ENCODE measurements at regions not wholly inside any gene's neighbourhood (a gene's known extent, or its start where the extent isn't known, plus 50 kb on each side); places are given as distances from the start of the nearest gene placed in this dataset.

GRCh38 chr3:102586485-102586884 is 151.7 kb downstream of the ZPLD1 start:
- ChIA-PET CTCF (no interaction called here), POLR2A (ENCODE audit: low non-redundant PET) (no interaction called here)
- no peak overlapping the region for H3K27ac ChIP-seq
- TF ChIP-seq, protein P1, sequence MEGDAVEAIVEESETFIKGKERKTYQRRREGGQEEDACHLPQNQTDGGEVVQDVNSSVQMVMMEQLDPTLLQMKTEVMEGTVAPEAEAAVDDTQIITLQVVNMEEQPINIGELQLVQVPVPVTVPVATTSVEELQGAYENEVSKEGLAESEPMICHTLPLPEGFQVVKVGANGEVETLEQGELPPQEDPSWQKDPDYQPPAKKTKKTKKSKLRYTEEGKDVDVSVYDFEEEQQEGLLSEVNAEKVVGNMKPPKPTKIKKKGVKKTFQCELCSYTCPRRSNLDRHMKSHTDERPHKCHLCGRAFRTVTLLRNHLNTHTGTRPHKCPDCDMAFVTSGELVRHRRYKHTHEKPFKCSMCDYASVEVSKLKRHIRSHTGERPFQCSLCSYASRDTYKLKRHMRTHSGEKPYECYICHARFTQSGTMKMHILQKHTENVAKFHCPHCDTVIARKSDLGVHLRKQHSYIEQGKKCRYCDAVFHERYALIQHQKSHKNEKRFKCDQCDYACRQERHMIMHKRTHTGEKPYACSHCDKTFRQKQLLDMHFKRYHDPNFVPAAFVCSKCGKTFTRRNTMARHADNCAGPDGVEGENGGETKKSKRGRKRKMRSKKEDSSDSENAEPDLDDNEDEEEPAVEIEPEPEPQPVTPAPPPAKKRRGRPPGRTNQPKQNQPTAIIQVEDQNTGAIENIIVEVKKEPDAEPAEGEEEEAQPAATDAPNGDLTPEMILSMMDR (conservative IDR thresholded peaks at IDR 0.05; ENCODE audit: low read depth) = no peak
- no peak for DNase-seq (ENCODE audit: low spot score)

GRCh38 chr3:102593812-102594602 is 159.2 kb downstream of the ZPLD1 start:
- DNase-seq (ENCODE audit: low spot score) = no peak
- H3K27ac ChIP-seq = no peak overlapping the region
- ChIA-PET POLR2A (ENCODE audit: low non-redundant PET) (no interaction called here), CTCF (interaction anchor here (0.7 kb wide), 1 partner anchor 41 kb away, joined by 3 read pairs; no protein-coding TSS in a partner anchor)
- TF ChIP-seq, protein P1 (conservative IDR thresholded peaks at IDR 0.05; ENCODE audit: low read depth) = no peak

DNA sequence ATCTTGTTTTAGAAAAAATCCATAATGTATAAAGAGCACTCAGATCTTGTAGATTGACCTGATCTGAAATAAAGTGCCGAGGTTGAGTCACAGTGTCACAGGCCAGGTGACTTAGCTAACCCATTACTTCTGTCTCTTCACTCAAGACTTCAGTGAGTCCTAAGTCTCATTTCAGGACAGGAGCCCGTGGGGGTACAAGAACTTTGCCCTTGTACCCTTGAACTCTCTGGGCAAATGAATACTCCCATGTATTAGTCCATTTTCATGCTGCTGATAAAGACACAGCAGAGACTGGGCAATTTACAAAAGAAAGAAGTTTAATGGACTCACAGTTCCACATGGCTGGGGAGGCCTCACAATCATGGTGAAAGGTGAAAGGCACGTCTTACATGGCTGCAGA is 160.2 kb downstream of the ZPLD1 start:
- POLR2A ChIA-PET (ENCODE audit: low non-redundant PET) = no interaction called here
- no peak for DNase-seq (ENCODE audit: low spot score)

DNA sequence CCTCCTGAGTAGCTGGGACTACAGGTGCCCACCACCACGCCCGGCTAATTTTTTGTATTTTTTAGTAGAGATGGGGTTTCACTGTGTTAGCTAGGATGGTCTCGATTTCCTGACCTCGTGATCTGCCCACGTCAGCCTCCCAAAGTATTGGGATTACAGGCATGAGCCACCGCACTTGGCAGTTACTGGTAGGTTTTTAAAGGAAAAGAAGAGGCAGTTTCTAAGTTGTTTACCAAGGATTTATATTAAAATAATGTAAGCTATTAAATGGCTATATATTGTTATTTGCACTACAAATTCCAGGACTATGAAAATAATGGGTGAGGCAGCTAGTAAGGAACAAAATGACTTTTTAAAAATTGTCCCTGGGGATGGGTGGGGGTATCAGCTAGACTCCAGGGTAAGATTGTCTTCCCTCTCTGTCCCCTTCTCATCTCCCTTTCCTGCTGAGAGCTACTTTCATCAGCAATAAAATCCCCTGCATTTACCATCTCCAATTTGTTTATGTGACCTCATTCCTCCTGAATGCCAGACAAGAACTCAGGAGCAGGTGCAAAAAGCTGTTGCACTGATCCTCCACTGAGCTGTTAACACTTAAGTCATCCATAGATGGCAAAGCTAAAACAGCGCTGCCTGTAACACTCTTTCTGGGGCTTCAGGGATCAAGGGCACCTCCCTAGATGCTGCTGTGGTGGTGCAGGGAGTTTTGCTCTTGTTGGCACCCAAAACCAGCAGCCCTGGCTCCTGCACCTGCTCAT is 165.2 kb downstream of the ZPLD1 start:
- no peak for DNase-seq (ENCODE audit: low spot score)
- CTCF ChIA-PET = no interaction called here
- no peak overlapping the region for H3K27ac ChIP-seq
- POLR2A ChIA-PET (ENCODE audit: low non-redundant PET) = no interaction called here
- TF ChIP-seq, protein P1 (conservative IDR thresholded peaks at IDR 0.05; ENCODE audit: low read depth) = no peak

More for the DNA sequence above, 160.2 kb downstream of the ZPLD1 start:
- no peak overlapping the region for H3K27ac ChIP-seq
- CTCF ChIA-PET = no interaction called here
- TF ChIP-seq, protein P1 (conservative IDR thresholded peaks at IDR 0.05; ENCODE audit: low read depth) = no peak

GRCh38 chr3:102605153-102605552 is 170.3 kb downstream of the ZPLD1 start:
- no peak for DNase-seq (ENCODE audit: low spot score)
- CTCF ChIA-PET = no interaction called here
- POLR2A ChIA-PET (ENCODE audit: low non-redundant PET) = no interaction called here
- TF ChIP-seq, protein P1 (conservative IDR thresholded peaks at IDR 0.05; ENCODE audit: low read depth) = no peak
- no peak overlapping the region for H3K27ac ChIP-seq

DNA sequence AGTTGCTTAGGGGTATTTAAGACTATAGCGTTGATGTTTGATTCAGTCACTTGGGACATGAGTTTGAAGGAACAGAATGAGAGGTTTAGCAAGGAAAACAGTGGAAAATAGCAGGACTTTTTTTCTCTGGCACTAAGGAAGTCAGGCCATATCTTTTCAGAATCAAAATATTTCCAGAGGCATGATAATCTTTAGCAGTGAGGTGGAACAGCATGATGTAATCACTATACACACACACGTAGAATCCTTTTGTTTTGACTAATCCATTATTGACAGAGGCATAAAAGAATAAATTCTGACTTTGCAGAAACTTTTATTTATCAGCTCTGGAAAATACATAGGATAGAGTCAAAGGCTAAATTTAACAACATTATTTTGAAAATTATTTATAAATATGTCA is 174.1 kb downstream of the ZPLD1 start:
- ChIA-PET POLR2A (ENCODE audit: low non-redundant PET) (no interaction called here), CTCF (no interaction called here)
- no peak for DNase-seq (ENCODE audit: low spot score)
- no peak overlapping the region for H3K27ac ChIP-seq
- TF ChIP-seq, protein P1 (conservative IDR thresholded peaks at IDR 0.05; ENCODE audit: low read depth) = no peak
